ENCODE measurements at regions not wholly inside any gene's neighbourhood (a gene's known extent, or its start where the extent isn't known, plus 50 kb on each side); places are given as distances from the start of the nearest gene placed in this dataset.

- Histone ChIP-seq H3K4me2 (replicated peaks; ENCODE audit: low read depth, low read length, poor library complexity, severe bottlenecking) (no peak overlapping the region), H3K9ac (ENCODE audit: low read length) (no peak overlapping the region), H3K4me3 (ENCODE audit: control extremely low read depth in 1 of 5, extremely low read depth in 1 of 5, insufficient read depth in 1 of 5, low read depth in 2 of 5, low read length in 4 of 5) (no peak overlapping the region), H3K27me3 (replicated peaks in 1 of 4; ENCODE audit: control extremely low read depth in 1 of 4, control insufficient read depth in 3 of 4, insufficient read depth in 4 of 4, low read length in 3 of 4) (no peaks in the 10 kb centered on the region), H3K79me2 (ENCODE audit: control insufficient read depth, insufficient read depth, low read length) (no peaks in the 10 kb centered on the region), H4K20me1 (ENCODE audit: control insufficient read depth, insufficient read depth, low read length, poor library complexity, severe bottlenecking) (no peaks in the 10 kb centered on the region), H3K27ac (ENCODE audit: low read length in 2 of 2) (no peak overlapping the region), H3K36me3 (replicated peaks in 1 of 2; ENCODE audit: control extremely low read depth in 1 of 2, control insufficient read depth in 1 of 2, extremely low read depth in 1 of 2, insufficient read depth in 2 of 2, low read length in 1 of 2) (no peaks in the 10 kb centered on the region), H3K9me3 (ENCODE audit: control extremely low read depth in 1 of 3, control insufficient read depth in 2 of 3, insufficient read depth in 1 of 3, low read length in 2 of 3) (no peaks in the 10 kb centered on the region), H3K4me1 (ENCODE audit: control insufficient read depth in 2 of 2, insufficient read depth in 2 of 2, low read length in 2 of 2) (no peaks in the 10 kb centered on the region), H2AFZ (ENCODE audit: insufficient read depth, low read depth, low read length, poor library complexity, severe bottlenecking) (peak overlapping the region; percentile 6)
- H3K4me1 Mint-ChIP-seq = no peaks in the 10 kb centered on the region
- ChIA-PET CTCF (interaction anchor here (1.0 to 3.6 kb wide), 10 partner anchors 12 to 331 kb away, joined by 3 to 32 read pairs (median 4); partner anchors contain the start of gene SSBP2), POLR2A (interaction anchor here (0.5 kb wide), 1 partner anchor 14 kb away, joined by 7 read pairs; no protein-coding TSS in a partner anchor)
- DNase-seq (peak; percentile 51), ATAC-seq (ENCODE audit: low read depth) (peak; percentile 66)
- peak; percentile 41 for TF ChIP-seq CTCF (IDR thresholded peaks at IDR 0.05)
- no peak for TF ChIP-seq EZH2 (IDR thresholded peaks at IDR 0.05; ENCODE audit: borderline replicate concordance, insufficient read depth, low read depth, low read length, poor library complexity, severe bottlenecking)
- 13% methylated on average over 1 of the region's 2 CpGs for WGBS (ENCODE audit: insufficient coverage)
- no peaks in the 10 kb centered on the region for H3K9me3 Mint-ChIP-seq (ENCODE audit: insufficient read depth)
- intact Hi-C loops (cut with micrococcal nuclease) = loop anchor here (1.0 to 5.0 kb wide), 2 partner anchors 331 to 411 kb away; no protein-coding TSS in a partner anchor
- H3K27me3 Mint-ChIP-seq = no peaks in the 10 kb centered on the region
- no peak overlapping the region for H3K4me3 Mint-ChIP-seq
- H3K27ac Mint-ChIP-seq = no peak overlapping the region
Measured at GRCh38 chr5:81838307-81838906, 87.5 kb upstream of the SSBP2 start.

DNA sequence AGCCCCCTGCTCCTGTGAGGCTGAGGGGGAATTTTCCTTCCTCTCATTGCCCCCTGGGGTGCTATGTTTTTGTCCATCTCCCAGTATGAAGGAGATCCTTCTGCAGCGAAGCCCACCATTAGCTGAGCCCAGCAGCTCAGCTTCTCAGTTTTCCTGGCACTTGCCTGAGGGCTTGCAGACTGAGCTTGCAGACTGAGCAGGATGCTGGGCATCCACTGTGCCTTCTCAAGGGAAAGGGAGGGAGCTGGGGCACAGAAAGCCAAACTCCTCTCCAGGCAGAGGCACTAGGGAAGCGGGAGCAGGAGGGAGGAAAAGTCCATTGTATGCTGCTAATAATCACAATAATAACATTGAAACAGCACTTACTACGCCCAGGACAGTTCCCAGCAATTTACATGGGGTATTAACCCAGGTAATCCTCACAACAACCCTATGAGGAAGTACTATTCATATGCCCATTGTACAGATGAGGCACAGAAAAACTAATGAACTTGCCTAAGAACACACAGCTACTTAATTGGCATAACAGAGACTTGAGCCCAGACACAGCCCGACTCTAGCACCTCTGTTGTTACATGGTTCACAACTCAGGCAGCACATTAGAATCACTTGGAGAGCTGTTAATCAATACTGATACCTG lies 86.9 kb upstream of the SSBP2 start:
- H3K9me3 Mint-ChIP-seq (ENCODE audit: insufficient read depth) = no peaks in the 10 kb centered on the region
- Histone ChIP-seq H3K9me3 (ENCODE audit: control extremely low read depth in 1 of 3, control insufficient read depth in 2 of 3, insufficient read depth in 1 of 3, low read length in 2 of 3) (no peaks in the 10 kb centered on the region), H3K27me3 (replicated peaks in 1 of 4; ENCODE audit: control extremely low read depth in 1 of 4, control insufficient read depth in 3 of 4, insufficient read depth in 4 of 4, low read length in 3 of 4) (no peaks in the 10 kb centered on the region), H3K4me1 (ENCODE audit: control insufficient read depth in 2 of 2, insufficient read depth in 2 of 2, low read length in 2 of 2) (no peaks in the 10 kb centered on the region), H3K79me2 (ENCODE audit: control insufficient read depth, insufficient read depth, low read length) (no peaks in the 10 kb centered on the region), H3K4me2 (replicated peaks; ENCODE audit: low read depth, low read length, poor library complexity, severe bottlenecking) (no peak overlapping the region), H2AFZ (ENCODE audit: insufficient read depth, low read depth, low read length, poor library complexity, severe bottlenecking) (no peak overlapping the region), H3K4me3 (ENCODE audit: control extremely low read depth in 1 of 5, extremely low read depth in 1 of 5, insufficient read depth in 1 of 5, low read depth in 2 of 5, low read length in 4 of 5) (no peak overlapping the region), H3K36me3 (replicated peaks in 1 of 2; ENCODE audit: control extremely low read depth in 1 of 2, control insufficient read depth in 1 of 2, extremely low read depth in 1 of 2, insufficient read depth in 2 of 2, low read length in 1 of 2) (no peaks in the 10 kb centered on the region), H4K20me1 (ENCODE audit: control insufficient read depth, insufficient read depth, low read length, poor library complexity, severe bottlenecking) (no peaks in the 10 kb centered on the region), H3K27ac (ENCODE audit: low read length in 2 of 2) (no peak overlapping the region), H3K9ac (ENCODE audit: low read length) (no peak overlapping the region)
- no peak overlapping the region for H3K27ac Mint-ChIP-seq
- H3K4me1 Mint-ChIP-seq = no peaks in the 10 kb centered on the region
- TF ChIP-seq EZH2 (IDR thresholded peaks at IDR 0.05; ENCODE audit: borderline replicate concordance, insufficient read depth, low read depth, low read length, poor library complexity, severe bottlenecking) (no peak), CTCF (IDR thresholded peaks at IDR 0.05) (no peak)
- ChIA-PET POLR2A (interaction anchor here (0.5 kb wide), 1 partner anchor 14 kb away, joined by 7 read pairs; no protein-coding TSS in a partner anchor), CTCF (interaction anchor here (1.0 to 3.6 kb wide), 8 partner anchors 13 to 330 kb away, joined by 3 to 32 read pairs (median 5); partner anchors contain the start of gene SSBP2)
- no peak overlapping the region for H3K4me3 Mint-ChIP-seq
- intact Hi-C loops (cut with micrococcal nuclease) = loop anchor here (1.0 to 5.0 kb wide), 2 partner anchors 330 to 410 kb away; no protein-coding TSS in a partner anchor
- ATAC-seq (ENCODE audit: low read depth) (no peak), DNase-seq (no peak)
- 94% methylated on average over 2 of the region's 4 CpGs for WGBS (ENCODE audit: insufficient coverage)
- no peaks in the 10 kb centered on the region for H3K27me3 Mint-ChIP-seq

Data from B cell (primary cell).